ENCODE measurements at regions not wholly inside any gene's neighbourhood (a gene's known extent, or its start where the extent isn't known, plus 50 kb on each side); places are given as distances from the start of the nearest gene placed in this dataset.

DNA sequence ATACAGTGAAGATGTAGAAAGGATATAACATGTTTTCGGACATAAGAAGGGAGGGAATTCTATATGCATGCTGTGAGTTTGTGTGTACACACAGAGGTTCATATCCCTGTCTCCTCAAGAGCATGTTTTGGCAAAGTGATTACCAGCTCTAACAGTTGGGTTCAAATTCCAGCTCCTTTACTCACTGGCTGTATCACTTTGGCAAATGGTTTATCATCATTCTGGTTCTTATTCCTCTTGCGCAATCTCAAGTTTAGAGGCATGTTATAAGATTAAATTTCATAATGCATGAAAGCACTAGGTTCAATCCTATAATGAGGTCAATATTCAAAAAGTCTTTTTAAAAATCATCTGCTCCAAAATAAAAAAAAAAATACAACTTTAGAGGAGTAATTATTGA, 107.7 kb upstream of the LRFN5 start:
- no peak for TF ChIP-seq POLR2A (IDR thresholded peaks at IDR 0.05)
- TF ChIP-seq, protein P1, sequence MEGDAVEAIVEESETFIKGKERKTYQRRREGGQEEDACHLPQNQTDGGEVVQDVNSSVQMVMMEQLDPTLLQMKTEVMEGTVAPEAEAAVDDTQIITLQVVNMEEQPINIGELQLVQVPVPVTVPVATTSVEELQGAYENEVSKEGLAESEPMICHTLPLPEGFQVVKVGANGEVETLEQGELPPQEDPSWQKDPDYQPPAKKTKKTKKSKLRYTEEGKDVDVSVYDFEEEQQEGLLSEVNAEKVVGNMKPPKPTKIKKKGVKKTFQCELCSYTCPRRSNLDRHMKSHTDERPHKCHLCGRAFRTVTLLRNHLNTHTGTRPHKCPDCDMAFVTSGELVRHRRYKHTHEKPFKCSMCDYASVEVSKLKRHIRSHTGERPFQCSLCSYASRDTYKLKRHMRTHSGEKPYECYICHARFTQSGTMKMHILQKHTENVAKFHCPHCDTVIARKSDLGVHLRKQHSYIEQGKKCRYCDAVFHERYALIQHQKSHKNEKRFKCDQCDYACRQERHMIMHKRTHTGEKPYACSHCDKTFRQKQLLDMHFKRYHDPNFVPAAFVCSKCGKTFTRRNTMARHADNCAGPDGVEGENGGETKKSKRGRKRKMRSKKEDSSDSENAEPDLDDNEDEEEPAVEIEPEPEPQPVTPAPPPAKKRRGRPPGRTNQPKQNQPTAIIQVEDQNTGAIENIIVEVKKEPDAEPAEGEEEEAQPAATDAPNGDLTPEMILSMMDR (IDR thresholded peaks at IDR 0.05): no peak
